DND-41 (cell line): ENCODE measurements at regions not wholly inside any gene's neighbourhood (a gene's known extent, or its start where the extent isn't known, plus 50 kb on each side); places are given as distances from the start of the nearest gene placed in this dataset.

Source experiments
- ATAC-seq: fragments of 200-7000 bp; cut with Tn5 transposase; 3 replicates; pipeline ENCODE4 v1.9.1; 2021; ENCODE audit warnings: low read depth; ENCODE audit not compliant: insufficient read depth
- DNase-seq: peaks from one replicate; pipeline ENCODE4 v3.0.0-alpha.2; 2020
- H2AFZ ChIP-seq: 2 replicates; pipeline ENCODE4 v1.6.0; 2012; ENCODE audit warnings: low read depth, low read length
- H3K27ac ChIP-seq: 2 replicates; pipeline ENCODE4 v1.5.1; 2012; ENCODE audit warnings: low read length, inconsistent platforms
- H3K27me3 ChIP-seq: fragments of 200-600 bp; sonication (generic); 2 replicates; pipeline ENCODE4 v1.6.0; 2012; ENCODE audit warnings: low read length, mild to moderate bottlenecking, inconsistent platforms; ENCODE audit not compliant: insufficient read depth, poor library complexity
- H3K36me3 ChIP-seq: 2 replicates; pipeline ENCODE4 v1.5.1; 2012; ENCODE audit warnings: low read length, inconsistent platforms; ENCODE audit not compliant: insufficient read depth
- H3K4me1 ChIP-seq: 2 replicates; pipeline ENCODE4 v1.5.1; 2012; ENCODE audit warnings: mild to moderate bottlenecking, low read length; ENCODE audit not compliant: insufficient read depth
- H3K4me2 ChIP-seq: 2 replicates; pipeline ENCODE4 v1.6.0; 2012; ENCODE audit warnings: mild to moderate bottlenecking, moderate library complexity, low read length, inconsistent platforms; ENCODE audit not compliant: insufficient read depth
- H3K4me3 ChIP-seq, 2 experiments: fragments of 200-600 bp in 1 of 2; shearing (Covaris generic) in 1 of 2; 2 replicates each; pipeline ENCODE4 v1.5.1; 2012 to 2016; ENCODE audit warnings: inconsistent platforms in 2 of 2, low read length in 2 of 2, mild to moderate bottlenecking in 2 of 2, low read depth in 1 of 2, moderate library complexity in 1 of 2
- H3K79me2 ChIP-seq: 2 replicates; pipeline ENCODE4 v1.6.0; 2012; ENCODE audit warnings: low read length, inconsistent platforms; ENCODE audit not compliant: insufficient read depth
- H3K9ac ChIP-seq: 2 replicates; pipeline ENCODE4 v1.6.0; 2012; ENCODE audit warnings: low read depth, mild to moderate bottlenecking, inconsistent platforms, low read length, moderate library complexity
- H3K9me3 ChIP-seq: 2 replicates; pipeline ENCODE4 v1.5.1; 2012; ENCODE audit warnings: low read length, moderate library complexity, mild to moderate bottlenecking, inconsistent platforms; ENCODE audit not compliant: insufficient read depth, severe bottlenecking
- H4K20me1 ChIP-seq: 2 replicates; pipeline ENCODE4 v1.6.0; 2012; ENCODE audit warnings: low read length; ENCODE audit not compliant: insufficient read depth
- CTCF ChIP-seq: IDR thresholded peaks from 2 replicates; pipeline ENCODE4 v1.5.1; 2012; ENCODE audit warnings: borderline replicate concordance, low read length, moderate library complexity, mild to moderate bottlenecking; ENCODE audit not compliant: poor library complexity, severe bottlenecking; ENCODE audit errors: extremely low read depth
- EZH2 ChIP-seq: IDR thresholded peaks from 3 replicates; pipeline ENCODE4 v1.6.1; 2012; ENCODE audit warnings: borderline replicate concordance, low read depth, mild to moderate bottlenecking, moderate library complexity, low read length, inconsistent platforms; ENCODE audit not compliant: severe bottlenecking

GRCh38 chr4:187782286-187782824 lies 213.2 kb upstream of the ZFP42 start:
- DNase-seq = no peak
- ATAC-seq = no peak
- no peaks in the 10 kb centered on the region for H4K20me1 ChIP-seq
- no peak overlapping the region for H3K9ac ChIP-seq
- H3K36me3 ChIP-seq = no peaks in the 10 kb centered on the region
- no peak overlapping the region for H3K4me2 ChIP-seq
- peaks cover 7% of the 10 kb centered on the region for H3K9me3 ChIP-seq
- no peak overlapping the region for H3K27ac ChIP-seq
- H3K27me3 ChIP-seq = no peaks in the 10 kb centered on the region
- no peaks in the 10 kb centered on the region for H3K79me2 ChIP-seq
- no peak overlapping the region for H2AFZ ChIP-seq
- H3K4me1 ChIP-seq = no peaks in the 10 kb centered on the region
- no peak for TF ChIP-seq EZH2
- TF ChIP-seq CTCF = no peak
- no peak overlapping the region for H3K4me3 ChIP-seq

- H3K4me3 ChIP-seq = no peak overlapping the region
These were observed 209.4 kb upstream of the ZFP42 start for GRCh38 chr4:187786190-187786589.

GRCh38 chr4:187789078-187789477 lies 206.5 kb upstream of the ZFP42 start:
- no peak for ATAC-seq
- H3K27me3 ChIP-seq = no peaks in the 10 kb centered on the region
- no peaks in the 10 kb centered on the region for H3K79me2 ChIP-seq
- H3K9ac ChIP-seq = no peak overlapping the region
- no peak overlapping the region for H3K27ac ChIP-seq
- peaks cover 11% of the 10 kb centered on the region for H3K9me3 ChIP-seq
- H3K36me3 ChIP-seq = no peaks in the 10 kb centered on the region
- H2AFZ ChIP-seq = no peak overlapping the region
- no peak for DNase-seq
- H3K4me3 ChIP-seq = no peak overlapping the region
- H4K20me1 ChIP-seq = no peaks in the 10 kb centered on the region
- no peak overlapping the region for H3K4me2 ChIP-seq
- H3K4me1 ChIP-seq = no peaks in the 10 kb centered on the region
- TF ChIP-seq CTCF (no peak), EZH2 (no peak)

More at GRCh38 chr4:187786190-187786589, 209.4 kb upstream of the ZFP42 start:
- no peak overlapping the region for H2AFZ ChIP-seq
- H3K9ac ChIP-seq = no peak overlapping the region
- no peak overlapping the region for H3K4me2 ChIP-seq
- DNase-seq (no peak), ATAC-seq (no peak)
- no peaks in the 10 kb centered on the region for H3K4me1 ChIP-seq
- no peaks in the 10 kb centered on the region for H3K27me3 ChIP-seq
- peaks cover 11% of the 10 kb centered on the region for H3K9me3 ChIP-seq
- no peaks in the 10 kb centered on the region for H3K79me2 ChIP-seq
- H4K20me1 ChIP-seq = no peaks in the 10 kb centered on the region
- H3K27ac ChIP-seq = no peak overlapping the region
- H3K36me3 ChIP-seq = no peaks in the 10 kb centered on the region
- no peak for TF ChIP-seq EZH2

GRCh38 chr4:187795737-187796136 lies 199.8 kb upstream of the ZFP42 start:
- no peak overlapping the region for H3K27ac ChIP-seq
- no peaks in the 10 kb centered on the region for H3K36me3 ChIP-seq
- TF ChIP-seq CTCF = no peak
- no peak for TF ChIP-seq EZH2
- H3K4me2 ChIP-seq = no peak overlapping the region
- H3K4me3 ChIP-seq = no peak overlapping the region
- H3K4me1 ChIP-seq = no peaks in the 10 kb centered on the region
- H4K20me1 ChIP-seq = no peaks in the 10 kb centered on the region
- H2AFZ ChIP-seq = no peak overlapping the region
- no peak overlapping the region for H3K9ac ChIP-seq
- no peak for DNase-seq
- no peaks in the 10 kb centered on the region for H3K79me2 ChIP-seq
- peaks cover 15% of the 10 kb centered on the region for H3K9me3 ChIP-seq
- no peaks in the 10 kb centered on the region for H3K27me3 ChIP-seq
- no peak for ATAC-seq
